Ascending aorta (tissue), 2 donors: ENCODE measurements at regions not wholly inside any gene's neighbourhood (a gene's known extent, or its start where the extent isn't known, plus 50 kb on each side); places are given as distances from the start of the nearest gene placed in this dataset.

Experiments
- DNase-seq, 2 donors: peaks; one replicate each; pipeline ENCODE4 v3.0.0-alpha.2; 2019; ENCODE audit warnings: low spot score in 2 of 2
- H3K27ac ChIP-seq, 2 donors: fragments of 200-600 bp; sonication (generic); one replicate each; pipeline ENCODE4 v1.5.1; 2016 to 2017; ENCODE audit warnings: mild to moderate bottlenecking in 1 of 2
- H3K27me3 ChIP-seq: fragments of 200-600 bp; sonication (generic); one replicate; pipeline ENCODE4 v1.5.1; 2017
- H3K36me3 ChIP-seq, 2 donors: fragments of 200-600 bp; sonication (generic); one replicate each; pipeline ENCODE4 v1.5.1; 2016
- H3K4me1 ChIP-seq, 2 donors: fragments of 200-600 bp; sonication (generic); one replicate each; pipeline ENCODE4 v1.5.1; 2016 to 2017; ENCODE audit warnings: mild to moderate bottlenecking in 1 of 2
- H3K4me3 ChIP-seq, 2 donors: fragments of 200-600 bp; sonication (generic); one replicate each; pipeline ENCODE4 v1.5.1; 2016 to 2017; ENCODE audit warnings: mild to moderate bottlenecking in 1 of 2
- H3K9me3 ChIP-seq, 2 donors: fragments of 200-600 bp; sonication (generic); one replicate each; pipeline ENCODE4 v1.5.1; 2016
- CTCF ChIP-seq, 3 experiments: fragments of 200-600 bp in 2 of 3; fragments of 450-650 bp in 1 of 3; sonication (generic) in 2 of 3; IDR thresholded peaks; one replicate each; pipeline ENCODE4 v1.5.1; 2016 to 2019; ENCODE audit warnings: antibody characterized with exemption in 3 of 3, mild to moderate bottlenecking in 1 of 3, moderate library complexity in 1 of 3
- intact Hi-C: fragments of 100-400 bp; cut with DNase I; formaldehyde crosslinking; loops from one replicate; pipeline ENCODE4 v1.15.1; 2023

GRCh38 chr5:8906303-8906967 lies 639.4 kb downstream of the SEMA5A start:
- Histone ChIP-seq H3K9me3 (no peaks in the 10 kb centered on the region), H3K4me1 (no peaks in the 10 kb centered on the region), H3K27ac (no peak overlapping the region), H3K27me3 (no peaks in the 10 kb centered on the region), H3K36me3 (no peaks in the 10 kb centered on the region), H3K4me3 (no peak overlapping the region)
- no peak for TF ChIP-seq CTCF (IDR thresholded peaks at IDR 0.05)
- intact Hi-C loops = no loop called here
- DNase-seq = no peak

- no peak for DNase-seq
- Histone ChIP-seq H3K36me3 (no peaks in the 10 kb centered on the region), H3K4me3 (no peak overlapping the region), H3K27ac (no peak overlapping the region), H3K9me3 (no peaks in the 10 kb centered on the region), H3K4me1 (no peaks in the 10 kb centered on the region), H3K27me3 (no peaks in the 10 kb centered on the region)
- TF ChIP-seq CTCF (IDR thresholded peaks at IDR 0.05) = no peak
- intact Hi-C loops = no loop called here
Measured at GRCh38 chr5:8907168-8907868, 638.6 kb downstream of the SEMA5A start.

GRCh38 chr5:8908055-8908683 lies 637.7 kb downstream of the SEMA5A start:
- Histone ChIP-seq H3K27me3 (no peaks in the 10 kb centered on the region), H3K4me3 (no peak overlapping the region), H3K9me3 (no peaks in the 10 kb centered on the region), H3K4me1 (no peaks in the 10 kb centered on the region), H3K36me3 (no peaks in the 10 kb centered on the region), H3K27ac (no peak overlapping the region)
- TF ChIP-seq CTCF (IDR thresholded peaks at IDR 0.05) = peak in 2 of 3 experiments; percentile 36 to 48
- intact Hi-C loops = no loop called here
- DNase-seq = no peak

- Histone ChIP-seq H3K9me3 (no peaks in the 10 kb centered on the region), H3K36me3 (no peaks in the 10 kb centered on the region), H3K4me1 (no peaks in the 10 kb centered on the region), H3K27ac (no peak overlapping the region), H3K4me3 (no peak overlapping the region), H3K27me3 (no peaks in the 10 kb centered on the region)
- DNase-seq = no peak
- no peak for TF ChIP-seq CTCF (IDR thresholded peaks at IDR 0.05)
- intact Hi-C loops = no loop called here
Measured at GRCh38 chr5:8912106-8912505, 633.8 kb downstream of the SEMA5A start.

- Histone ChIP-seq H3K36me3 (no peaks in the 10 kb centered on the region), H3K4me3 (no peak overlapping the region), H3K9me3 (no peaks in the 10 kb centered on the region), H3K27ac (no peak overlapping the region), H3K4me1 (no peaks in the 10 kb centered on the region), H3K27me3 (no peaks in the 10 kb centered on the region)
- DNase-seq = no peak
- intact Hi-C loops = no loop called here
- TF ChIP-seq CTCF (IDR thresholded peaks at IDR 0.05) = no peak
Measured at GRCh38 chr5:8913522-8913921, 632.4 kb downstream of the SEMA5A start.
